ENCODE measurements at regions not wholly inside any gene's neighbourhood (a gene's known extent, or its start where the extent isn't known, plus 50 kb on each side); places are given as distances from the start of the nearest gene placed in this dataset.

DNA sequence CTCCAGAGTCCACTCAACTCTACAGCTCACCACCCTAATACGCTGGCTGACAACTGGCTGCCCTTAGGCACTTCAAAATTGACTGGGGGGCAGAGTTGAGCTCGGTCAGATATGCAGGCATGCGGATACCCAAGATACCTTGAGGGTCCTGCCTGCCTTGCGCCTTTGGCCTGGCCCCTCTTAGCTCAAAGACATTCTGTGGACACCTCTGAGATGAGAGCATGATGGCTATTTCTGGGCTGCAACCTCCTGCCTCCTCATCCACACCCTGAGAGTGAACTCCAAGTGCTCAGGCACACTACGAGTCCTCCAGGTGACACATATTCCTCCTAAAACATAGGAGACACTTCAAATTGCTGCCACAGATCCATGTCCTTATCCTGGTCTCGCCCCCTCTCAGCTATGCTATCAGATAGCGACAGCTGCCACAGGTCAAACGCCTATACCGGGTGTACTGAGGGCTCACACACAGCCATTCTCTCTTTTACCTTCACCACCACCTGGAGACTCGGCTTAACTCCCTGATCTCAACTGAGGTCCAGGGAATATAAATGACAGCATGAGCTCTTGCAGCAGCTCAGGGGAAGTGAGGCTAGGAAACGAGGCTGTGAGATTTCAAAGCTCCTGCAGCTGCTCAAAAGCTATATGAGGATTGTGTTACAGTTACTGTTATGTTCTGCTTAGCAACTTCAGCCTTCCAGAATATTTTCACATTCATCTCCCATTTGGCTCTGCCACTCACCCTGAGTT lies 60.5 kb upstream of the TEX51 start:
- CTCF ChIA-PET = interaction anchor here (1.0 to 1.9 kb wide), 3 partner anchors 13 to 61 kb away, joined by 3 to 5 read pairs (median 4); no protein-coding TSS in a partner anchor
- POLR2A ChIA-PET = no interaction called here
- FAIRE-seq = no peak
- Histone ChIP-seq H3K4me1 (no peaks in the 10 kb centered on the region), H3K9me3 (no peaks in the 10 kb centered on the region), H3K4me3 (no peak overlapping the region), H3K27ac (no peak overlapping the region), H3K4me2 (no peak overlapping the region)
- TF ChIP-seq JUNB (IDR thresholded peaks at IDR 0.05) = no peak
- no peak for TF ChIP-seq ZSCAN20 (CRISPR knock-in tag; IDR thresholded peaks at IDR 0.05)
- TF ChIP-seq EP300 (IDR thresholded peaks at IDR 0.05) = no peak
- TF ChIP-seq, protein P1, sequence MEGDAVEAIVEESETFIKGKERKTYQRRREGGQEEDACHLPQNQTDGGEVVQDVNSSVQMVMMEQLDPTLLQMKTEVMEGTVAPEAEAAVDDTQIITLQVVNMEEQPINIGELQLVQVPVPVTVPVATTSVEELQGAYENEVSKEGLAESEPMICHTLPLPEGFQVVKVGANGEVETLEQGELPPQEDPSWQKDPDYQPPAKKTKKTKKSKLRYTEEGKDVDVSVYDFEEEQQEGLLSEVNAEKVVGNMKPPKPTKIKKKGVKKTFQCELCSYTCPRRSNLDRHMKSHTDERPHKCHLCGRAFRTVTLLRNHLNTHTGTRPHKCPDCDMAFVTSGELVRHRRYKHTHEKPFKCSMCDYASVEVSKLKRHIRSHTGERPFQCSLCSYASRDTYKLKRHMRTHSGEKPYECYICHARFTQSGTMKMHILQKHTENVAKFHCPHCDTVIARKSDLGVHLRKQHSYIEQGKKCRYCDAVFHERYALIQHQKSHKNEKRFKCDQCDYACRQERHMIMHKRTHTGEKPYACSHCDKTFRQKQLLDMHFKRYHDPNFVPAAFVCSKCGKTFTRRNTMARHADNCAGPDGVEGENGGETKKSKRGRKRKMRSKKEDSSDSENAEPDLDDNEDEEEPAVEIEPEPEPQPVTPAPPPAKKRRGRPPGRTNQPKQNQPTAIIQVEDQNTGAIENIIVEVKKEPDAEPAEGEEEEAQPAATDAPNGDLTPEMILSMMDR (IDR thresholded peaks at IDR 0.05) = no peak
- TF ChIP-seq NFE2L2 (conservative IDR thresholded peaks at IDR 0.05; ENCODE audit: low read length) = no peak
- TF ChIP-seq, protein P2, sequence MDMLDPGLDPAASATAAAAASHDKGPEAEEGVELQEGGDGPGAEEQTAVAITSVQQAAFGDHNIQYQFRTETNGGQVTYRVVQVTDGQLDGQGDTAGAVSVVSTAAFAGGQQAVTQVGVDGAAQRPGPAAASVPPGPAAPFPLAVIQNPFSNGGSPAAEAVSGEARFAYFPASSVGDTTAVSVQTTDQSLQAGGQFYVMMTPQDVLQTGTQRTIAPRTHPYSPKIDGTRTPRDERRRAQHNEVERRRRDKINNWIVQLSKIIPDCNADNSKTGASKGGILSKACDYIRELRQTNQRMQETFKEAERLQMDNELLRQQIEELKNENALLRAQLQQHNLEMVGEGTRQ (IDR thresholded peaks at IDR 0.05) = no peak
- TF ChIP-seq, protein P3, sequence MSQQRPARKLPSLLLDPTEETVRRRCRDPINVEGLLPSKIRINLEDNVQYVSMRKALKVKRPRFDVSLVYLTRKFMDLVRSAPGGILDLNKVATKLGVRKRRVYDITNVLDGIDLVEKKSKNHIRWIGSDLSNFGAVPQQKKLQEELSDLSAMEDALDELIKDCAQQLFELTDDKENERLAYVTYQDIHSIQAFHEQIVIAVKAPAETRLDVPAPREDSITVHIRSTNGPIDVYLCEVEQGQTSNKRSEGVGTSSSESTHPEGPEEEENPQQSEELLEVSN (IDR thresholded peaks at IDR 0.05; ENCODE audit: borderline replicate concordance, low read depth) = no peak
- TF ChIP-seq ZFP36 (IDR thresholded peaks at IDR 0.05; ENCODE audit: borderline replicate concordance, partially characterized antibody) = no peak
- TF ChIP-seq, protein P4, sequence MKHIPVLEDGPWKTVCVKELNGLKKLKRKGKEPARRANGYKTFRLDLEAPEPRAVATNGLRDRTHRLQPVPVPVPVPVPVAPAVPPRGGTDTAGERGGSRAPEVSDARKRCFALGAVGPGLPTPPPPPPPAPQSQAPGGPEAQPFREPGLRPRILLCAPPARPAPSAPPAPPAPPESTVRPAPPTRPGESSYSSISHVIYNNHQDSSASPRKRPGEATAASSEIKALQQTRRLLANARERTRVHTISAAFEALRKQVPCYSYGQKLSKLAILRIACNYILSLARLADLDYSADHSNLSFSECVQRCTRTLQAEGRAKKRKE (CRISPR knock-in tag; IDR thresholded peaks at IDR 0.05; ENCODE audit: low read depth) = no peak
- TF ChIP-seq RNF2 (IDR thresholded peaks at IDR 0.05; ENCODE audit: borderline replicate concordance, low read depth) = no peak
- TF ChIP-seq, protein P5, sequence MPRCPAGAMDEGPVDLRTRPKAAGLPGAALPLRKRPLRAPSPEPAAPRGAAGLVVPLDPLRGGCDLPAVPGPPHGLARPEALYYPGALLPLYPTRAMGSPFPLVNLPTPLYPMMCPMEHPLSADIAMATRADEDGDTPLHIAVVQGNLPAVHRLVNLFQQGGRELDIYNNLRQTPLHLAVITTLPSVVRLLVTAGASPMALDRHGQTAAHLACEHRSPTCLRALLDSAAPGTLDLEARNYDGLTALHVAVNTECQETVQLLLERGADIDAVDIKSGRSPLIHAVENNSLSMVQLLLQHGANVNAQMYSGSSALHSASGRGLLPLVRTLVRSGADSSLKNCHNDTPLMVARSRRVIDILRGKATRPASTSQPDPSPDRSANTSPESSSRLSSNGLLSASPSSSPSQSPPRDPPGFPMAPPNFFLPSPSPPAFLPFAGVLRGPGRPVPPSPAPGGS (IDR thresholded peaks at IDR 0.05) = no peak
- TF ChIP-seq KDM5A (IDR thresholded peaks at IDR 0.05) = no peak
- TF ChIP-seq NR3C1 (IDR thresholded peaks at IDR 0.05) = no peak
- no peak for TF ChIP-seq SMC3 (IDR thresholded peaks at IDR 0.05)
- TF ChIP-seq HOXB13 (CRISPR knock-in tag; IDR thresholded peaks at IDR 0.05; ENCODE audit: low read depth) = no peak
- no peak for TF ChIP-seq HOXA7 (CRISPR knock-in tag; IDR thresholded peaks at IDR 0.05)
- TF ChIP-seq, protein P6, sequence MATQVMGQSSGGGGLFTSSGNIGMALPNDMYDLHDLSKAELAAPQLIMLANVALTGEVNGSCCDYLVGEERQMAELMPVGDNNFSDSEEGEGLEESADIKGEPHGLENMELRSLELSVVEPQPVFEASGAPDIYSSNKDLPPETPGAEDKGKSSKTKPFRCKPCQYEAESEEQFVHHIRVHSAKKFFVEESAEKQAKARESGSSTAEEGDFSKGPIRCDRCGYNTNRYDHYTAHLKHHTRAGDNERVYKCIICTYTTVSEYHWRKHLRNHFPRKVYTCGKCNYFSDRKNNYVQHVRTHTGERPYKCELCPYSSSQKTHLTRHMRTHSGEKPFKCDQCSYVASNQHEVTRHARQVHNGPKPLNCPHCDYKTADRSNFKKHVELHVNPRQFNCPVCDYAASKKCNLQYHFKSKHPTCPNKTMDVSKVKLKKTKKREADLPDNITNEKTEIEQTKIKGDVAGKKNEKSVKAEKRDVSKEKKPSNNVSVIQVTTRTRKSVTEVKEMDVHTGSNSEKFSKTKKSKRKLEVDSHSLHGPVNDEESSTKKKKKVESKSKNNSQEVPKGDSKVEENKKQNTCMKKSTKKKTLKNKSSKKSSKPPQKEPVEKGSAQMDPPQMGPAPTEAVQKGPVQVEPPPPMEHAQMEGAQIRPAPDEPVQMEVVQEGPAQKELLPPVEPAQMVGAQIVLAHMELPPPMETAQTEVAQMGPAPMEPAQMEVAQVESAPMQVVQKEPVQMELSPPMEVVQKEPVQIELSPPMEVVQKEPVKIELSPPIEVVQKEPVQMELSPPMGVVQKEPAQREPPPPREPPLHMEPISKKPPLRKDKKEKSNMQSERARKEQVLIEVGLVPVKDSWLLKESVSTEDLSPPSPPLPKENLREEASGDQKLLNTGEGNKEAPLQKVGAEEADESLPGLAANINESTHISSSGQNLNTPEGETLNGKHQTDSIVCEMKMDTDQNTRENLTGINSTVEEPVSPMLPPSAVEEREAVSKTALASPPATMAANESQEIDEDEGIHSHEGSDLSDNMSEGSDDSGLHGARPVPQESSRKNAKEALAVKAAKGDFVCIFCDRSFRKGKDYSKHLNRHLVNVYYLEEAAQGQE (IDR thresholded peaks at IDR 0.05) = no peak
- WGBS (ENCODE audit: missing lambda C conversion rate) = 6% methylated on average over 11 of the region's 11 CpGs
- DNase-seq (ENCODE audit: low read depth in 1 of 2, low spot score in 1 of 2) = no peak
- peak; percentile 26 to 28; a peak in 1 of 6 replicates for ATAC-seq
